Ureter (tissue), 1 donor: ENCODE measurements at regions not wholly inside any gene's neighbourhood (a gene's known extent, or its start where the extent isn't known, plus 50 kb on each side); places are given as distances from the start of the nearest gene placed in this dataset.
"Not testable (repeated sequence)": the region's sequence is repeated elsewhere in the genome, so short reads cannot be mapped to it uniquely, and the experiment has no call there.

Experiments
- DNase-seq: peaks from one replicate; pipeline ENCODE4 v3.0.0-alpha.2; 2020; ENCODE audit warnings: low spot score
- donor health status: DM: yes; HTN: yes; CAD: no.

- DNase-seq: no peak
These were observed 84.9 kb upstream of the TBL1X start for GRCh38 chrX:9379697-9380551.

- DNase-seq: no peak
These were observed 81.2 kb upstream of the TBL1X start for GRCh38 chrX:9383655-9384054.

DNA sequence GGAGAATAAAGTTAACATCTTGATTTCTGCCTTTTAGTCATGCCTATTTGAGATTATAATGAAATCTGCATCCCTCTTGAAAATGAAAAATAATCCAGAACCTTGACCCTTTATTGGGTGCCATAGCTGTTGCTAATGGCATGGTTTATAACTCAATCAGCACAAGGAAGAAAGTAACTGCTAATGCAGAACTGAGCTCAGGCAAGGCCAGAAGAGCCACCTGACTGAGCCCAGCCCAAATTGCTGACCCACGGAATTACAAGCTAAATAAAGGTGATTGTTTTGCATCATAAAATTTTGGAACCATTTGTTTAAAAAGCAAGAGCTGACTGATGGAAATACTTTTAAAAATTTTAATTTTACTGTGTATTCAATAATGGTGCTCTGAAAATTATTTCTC, 76.4 kb upstream of the TBL1X start:
- no peak for DNase-seq

DNA sequence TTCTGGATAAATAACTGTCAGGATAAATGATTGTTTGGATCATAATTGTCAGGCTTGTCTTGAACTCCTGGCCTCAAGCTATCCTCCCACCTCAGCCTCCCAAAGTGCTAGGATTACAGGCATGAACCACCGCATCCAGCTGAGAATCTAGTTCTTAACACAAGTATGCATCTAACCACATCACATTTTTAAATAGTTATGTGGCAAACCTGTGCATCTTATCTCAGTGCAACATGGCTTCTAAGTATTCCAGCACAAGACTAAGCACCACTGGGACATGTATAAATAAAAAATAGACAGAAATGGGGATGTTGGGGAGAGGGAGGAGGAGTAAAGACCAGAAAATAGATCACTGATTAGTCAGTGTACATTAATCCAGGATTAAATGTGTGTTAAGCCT, 74.7 kb upstream of the TBL1X start:
- DNase-seq: no peak

DNA sequence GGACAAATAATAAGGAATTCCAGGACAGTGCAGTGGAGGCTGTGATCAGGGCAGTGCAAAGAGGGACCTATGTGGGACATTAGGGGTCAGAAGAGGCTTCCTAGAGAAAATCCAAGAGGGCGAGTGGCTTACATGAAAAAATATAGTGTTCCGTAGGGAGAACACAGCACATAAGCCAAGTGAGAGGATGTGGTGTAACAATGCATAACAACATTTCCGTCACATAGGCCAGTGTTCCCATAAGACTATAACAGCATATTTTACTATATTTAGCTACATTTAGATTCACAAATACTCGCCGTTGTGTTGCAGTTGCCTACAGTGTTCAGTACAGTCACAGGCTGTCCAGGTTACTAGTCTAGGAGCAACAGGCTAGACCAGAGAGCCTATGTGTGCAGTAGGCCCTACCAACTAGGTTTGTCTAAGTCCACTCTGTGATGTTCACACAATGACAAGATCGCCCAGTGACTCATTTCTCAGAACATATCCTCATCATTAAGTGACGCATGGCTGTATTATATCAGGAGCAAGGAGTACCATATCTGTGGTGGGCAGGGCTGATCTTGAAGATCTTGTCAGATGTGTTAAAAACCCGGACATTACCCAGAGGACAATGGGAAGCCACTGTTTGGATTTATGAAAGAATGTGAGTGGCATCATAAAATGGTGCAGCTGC, 74.0 kb upstream of the TBL1X start:
- no peak for DNase-seq

- no peak for DNase-seq
These were observed 72.4 kb upstream of the TBL1X start for GRCh38 chrX:9392445-9392844.

GRCh38 chrX:9393571-9393970, 71.3 kb upstream of the TBL1X start:
- DNase-seq: no peak

- no peak for DNase-seq
These were observed 70.6 kb upstream of the TBL1X start for GRCh38 chrX:9394212-9394611.

- no peak for DNase-seq
These were observed 67.9 kb upstream of the TBL1X start for GRCh38 chrX:9396930-9397329.

DNA sequence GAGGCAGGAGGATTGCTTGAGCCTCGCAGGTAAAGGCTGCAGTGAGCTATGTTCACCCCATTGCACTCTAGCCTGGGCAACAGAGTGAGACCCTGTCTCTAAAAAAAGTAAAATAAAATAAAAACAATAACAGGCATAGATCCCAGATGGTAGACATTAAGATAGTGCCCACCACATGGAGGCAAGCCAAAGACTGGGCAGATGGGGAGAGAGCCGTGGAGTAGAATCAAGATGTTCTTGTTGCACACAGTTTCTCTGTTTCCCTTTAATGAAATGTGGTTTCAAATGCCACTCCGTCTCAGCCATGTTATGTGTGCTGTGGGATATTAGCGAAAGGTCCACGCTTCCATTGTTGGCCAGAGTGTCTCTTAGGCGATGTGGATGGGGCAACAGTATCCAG, 63.8 kb upstream of the TBL1X start:
- no peak for DNase-seq

DNA sequence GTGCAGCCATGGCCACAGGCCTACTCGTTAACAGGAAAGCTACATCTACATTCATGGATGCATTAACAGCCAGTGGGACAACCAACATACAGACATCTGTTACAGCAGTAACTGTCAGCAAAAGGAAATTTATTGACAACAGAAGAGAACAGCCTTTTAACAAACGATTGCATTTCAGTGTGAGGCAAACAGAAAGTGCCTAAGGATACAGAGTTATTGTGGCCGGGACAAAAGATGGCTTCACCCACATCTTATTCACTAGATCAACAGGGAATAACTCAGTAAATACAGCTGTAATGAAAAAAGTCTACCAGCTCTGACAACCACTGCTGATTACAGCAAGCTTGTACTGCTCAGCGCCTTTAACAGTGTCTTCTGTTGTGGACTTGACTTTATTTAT, 61.5 kb upstream of the TBL1X start:
- no peak for DNase-seq

DNA sequence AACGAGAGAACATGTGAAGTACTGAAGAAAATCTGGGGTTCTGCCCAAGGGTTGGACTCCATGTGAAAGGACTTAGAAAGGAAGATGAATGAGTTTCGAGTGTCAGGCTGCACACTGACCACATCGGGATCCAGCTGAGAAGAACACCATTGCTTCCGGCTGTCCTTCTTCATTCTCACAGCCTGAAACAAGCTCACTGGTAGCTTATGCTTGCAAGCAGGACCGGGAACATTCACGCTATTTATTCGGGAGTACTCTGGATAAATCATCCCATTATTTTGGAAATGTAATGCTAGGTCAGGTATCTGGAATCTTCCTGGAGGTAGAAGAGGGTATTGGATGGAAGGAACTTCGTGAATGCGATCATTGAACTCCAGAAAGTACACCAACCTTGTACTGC, 59.2 kb upstream of the TBL1X start:
- DNase-seq: peak; percentile 55

DNA sequence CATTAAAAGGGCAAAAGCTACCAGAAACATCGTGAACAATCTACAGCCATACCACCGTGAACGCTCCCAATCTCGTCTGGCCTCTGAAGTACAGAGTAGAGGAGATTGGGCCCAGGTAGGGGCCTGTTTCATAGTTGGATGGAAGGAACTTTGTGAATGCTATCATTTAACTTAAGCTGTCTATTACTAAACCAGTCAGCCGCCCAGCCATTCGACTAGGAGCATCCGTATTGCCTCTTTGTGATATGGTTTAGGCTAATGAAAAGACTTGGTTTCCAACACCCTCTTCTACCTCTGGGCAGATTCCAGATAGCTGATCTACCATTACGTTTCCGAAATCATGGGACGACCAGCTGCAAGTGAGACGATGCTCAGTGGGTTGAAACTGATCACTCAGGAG, 54.0 kb upstream of the TBL1X start:
- DNase-seq: not testable (repeated sequence)

DNA sequence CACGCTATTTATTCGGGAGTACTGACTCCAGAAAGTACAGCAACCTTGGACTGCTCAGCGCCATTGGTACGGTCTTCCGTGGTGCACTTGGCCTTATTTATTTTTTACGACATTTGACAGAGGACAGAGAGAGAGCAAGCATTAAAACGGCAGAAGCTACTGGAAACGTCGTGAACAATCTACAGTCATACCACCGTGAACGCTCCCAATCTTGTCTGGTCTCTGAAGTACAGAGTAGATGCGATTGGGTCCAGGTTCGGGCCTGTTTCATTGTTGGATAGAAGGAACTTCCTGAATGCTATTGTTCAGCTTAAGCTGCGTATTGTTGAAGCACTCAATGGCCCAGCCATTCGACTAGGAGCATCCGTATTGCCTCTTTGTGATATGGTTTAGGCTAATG, 53.2 kb upstream of the TBL1X start:
- DNase-seq: not testable (repeated sequence)

DNA sequence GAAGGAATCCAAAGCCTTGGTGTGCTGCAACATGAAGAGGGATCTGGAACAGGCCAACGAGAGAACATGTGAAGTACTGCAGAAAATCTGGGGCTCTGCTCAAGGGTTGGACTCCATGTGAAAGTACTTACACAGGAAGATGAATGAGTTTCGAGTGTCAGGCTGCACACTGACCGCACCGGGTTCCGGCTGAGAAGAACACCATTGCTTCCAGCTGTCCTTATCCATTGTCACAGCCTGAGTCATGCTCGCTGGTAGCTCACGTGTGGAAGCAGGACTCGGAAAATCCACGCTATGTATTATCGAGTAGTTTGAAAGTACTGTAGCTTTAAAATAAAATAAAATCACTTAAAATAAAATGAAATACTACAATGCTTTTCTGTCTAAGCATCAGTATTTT, 50.4 kb upstream of the TBL1X start:
- DNase-seq: no peak
